BJ (cell line): ENCODE measurements at regions not wholly inside any gene's neighbourhood (a gene's known extent, or its start where the extent isn't known, plus 50 kb on each side); places are given as distances from the start of the nearest gene placed in this dataset.

Experiments
- CTCF ChIA-PET: fragments of 350-600 bp; formaldehyde crosslinking; extraction: SDS; loops from one replicate; lab custom pipeline; 2021; ENCODE audit warnings: antibody characterized with exemption, inconsistent platforms; lab: Yijun Ruan, JAX
- POLR2A ChIA-PET: fragments of 300-600 bp; sonication (Branson Sonifier 250); formaldehyde crosslinking; extraction: SDS; loops from one replicate; lab custom pipeline; 2021; ENCODE audit warnings: antibody characterized with exemption; lab: Charles Lee
- DNase-seq: peaks from one replicate; pipeline ENCODE4 v3.0.0-alpha.2; 2011; ENCODE audit warnings: low read depth
- H3K27me3 ChIP-seq: 2 replicates; pipeline ENCODE4 v1.6.0; 2011; ENCODE audit warnings: low read length; ENCODE audit not compliant: control insufficient read depth, insufficient read depth
- H3K36me3 ChIP-seq: 2 replicates; pipeline ENCODE4 v1.5.1; 2011; ENCODE audit warnings: low read length; ENCODE audit not compliant: control insufficient read depth, insufficient read depth
- H3K4me3 ChIP-seq: 2 replicates; pipeline ENCODE4 v1.5.1; 2011; ENCODE audit warnings: low read depth, mild to moderate bottlenecking, control low read depth, low read length
- CTCF ChIP-seq: IDR thresholded peaks from 2 replicates; pipeline ENCODE4 v1.5.1; 2011; ENCODE audit warnings: low read depth, mild to moderate bottlenecking, control low read depth, inconsistent platforms, low read length, moderate library complexity; ENCODE audit not compliant: insufficient read depth

GRCh38 chr15:38144921-38145320, 107.7 kb upstream of the SPRED1 start:
- CTCF ChIA-PET, result no interaction called here
- peaks cover 4% of the 10 kb centered on the region; the same call in 1 of the 2 replicates for H3K27me3 ChIP-seq
- TF ChIP-seq CTCF, result no peak
- H3K4me3 ChIP-seq, result no peak overlapping the region
- POLR2A ChIA-PET, result no interaction called here
- no peaks in the 10 kb centered on the region for H3K36me3 ChIP-seq
- no peak for DNase-seq

- TF ChIP-seq CTCF, result no peak
- peaks cover 4% of the 10 kb centered on the region; the same call in 1 of the 2 replicates for H3K27me3 ChIP-seq
- ChIA-PET POLR2A (no interaction called here), CTCF (no interaction called here)
- no peak overlapping the region for H3K4me3 ChIP-seq
- no peak for DNase-seq
- no peaks in the 10 kb centered on the region for H3K36me3 ChIP-seq
These were observed 107.0 kb upstream of the SPRED1 start for GRCh38 chr15:38145651-38146111.

- POLR2A ChIA-PET, result no interaction called here
- CTCF ChIA-PET, result interaction anchor here (1.0 kb wide), 1 partner anchor 166 kb away, joined by 3 read pairs; no protein-coding TSS in a partner anchor
- TF ChIP-seq CTCF, result no peak
- H3K36me3 ChIP-seq, result no peaks in the 10 kb centered on the region
- no peak overlapping the region for H3K4me3 ChIP-seq
- H3K27me3 ChIP-seq, result peaks cover 4% of the 10 kb centered on the region; the same call in 1 of the 2 replicates
- DNase-seq, result no peak
These were observed 105.4 kb upstream of the SPRED1 start for GRCh38 chr15:38147246-38147645.

GRCh38 chr15:38148471-38148870, 104.2 kb upstream of the SPRED1 start:
- DNase-seq, result no peak
- no peak for TF ChIP-seq CTCF
- no peak overlapping the region for H3K4me3 ChIP-seq
- ChIA-PET CTCF (interaction anchor here (1.0 kb wide), 1 partner anchor 167 kb away, joined by 3 read pairs; no protein-coding TSS in a partner anchor), POLR2A (no interaction called here)
- peaks cover 4% of the 10 kb centered on the region; the same call in 1 of the 2 replicates for H3K27me3 ChIP-seq
- no peaks in the 10 kb centered on the region for H3K36me3 ChIP-seq

- no peaks in the 10 kb centered on the region for H3K36me3 ChIP-seq
- TF ChIP-seq CTCF, result no peak
- H3K4me3 ChIP-seq, result no peak overlapping the region
- ChIA-PET POLR2A (interaction anchor here (0.6 kb wide), 1 partner anchor 189 kb away, joined by 4 read pairs; no protein-coding TSS in a partner anchor), CTCF (no interaction called here)
- peaks cover 4% of the 10 kb centered on the region; the same call in 1 of the 2 replicates for H3K27me3 ChIP-seq
- DNase-seq, result no peak
These were observed 103.3 kb upstream of the SPRED1 start for GRCh38 chr15:38149315-38149714.
